ENCODE measurements at regions not wholly inside any gene's neighbourhood (a gene's known extent, or its start where the extent isn't known, plus 50 kb on each side); places are given as distances from the start of the nearest gene placed in this dataset.

DNA sequence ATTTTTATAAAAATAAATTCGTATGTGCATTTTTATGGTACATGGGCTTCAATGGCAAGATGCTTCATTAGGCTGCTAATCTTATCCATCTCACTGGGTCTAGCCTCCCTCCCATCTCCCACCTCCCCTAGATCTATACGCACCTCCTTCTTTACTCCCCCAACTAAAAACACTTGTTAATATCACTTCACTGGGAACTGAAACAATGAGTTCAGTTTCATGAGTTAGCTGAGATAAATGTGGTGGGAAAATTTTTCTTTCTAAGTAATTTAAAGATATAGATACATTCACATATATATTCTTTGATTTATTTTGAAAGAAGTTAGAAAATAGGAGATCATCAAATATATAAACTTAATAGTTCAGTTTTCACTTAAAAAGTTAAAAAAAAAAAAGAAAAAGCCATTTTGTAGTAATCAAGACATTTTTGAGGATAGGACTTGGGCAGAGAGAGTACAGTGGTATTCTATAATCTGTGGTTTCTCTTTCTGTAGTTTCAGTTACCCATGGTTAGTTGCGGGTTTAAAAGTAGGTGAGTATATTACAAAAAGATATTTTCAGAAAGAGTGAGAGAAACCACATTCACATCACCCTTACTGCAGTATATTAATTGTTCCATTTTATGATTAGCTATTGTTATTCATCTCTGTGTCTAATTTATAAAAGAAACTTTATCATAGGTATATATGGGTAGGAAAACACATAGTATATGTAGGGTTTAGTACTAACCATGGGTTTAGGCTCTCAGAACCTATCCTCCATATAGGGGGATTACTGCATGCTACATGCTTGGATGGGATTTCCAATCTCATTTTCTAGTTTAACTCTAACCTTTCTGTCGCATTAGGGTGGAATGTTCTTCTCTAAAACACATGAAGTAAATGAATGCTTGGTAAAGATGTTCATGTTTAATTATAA is 316.0 kb upstream of the CBLB start:
- H3K27ac ChIP-seq (ENCODE audit: low read depth in 1 of 2, low read length in 2 of 2): no peak overlapping the region
- H3K4me1 ChIP-seq (ENCODE audit: control insufficient read depth in 4 of 4, insufficient read depth in 4 of 4, low read length in 3 of 4): no peaks in the 10 kb centered on the region
- H3K9ac ChIP-seq (ENCODE audit: low read depth in 1 of 2, low read length in 2 of 2): no peak overlapping the region
- no peaks in the 10 kb centered on the region for H3K9me3 ChIP-seq (ENCODE audit: control insufficient read depth in 4 of 4, low read length in 3 of 4)
- WGBS: 82% methylated on average over 4 of the region's 4 CpGs
- no peaks in the 10 kb centered on the region for H3K36me3 ChIP-seq (ENCODE audit: control insufficient read depth in 4 of 4, insufficient read depth in 3 of 4, low read depth in 1 of 4, low read length in 3 of 4)
- no peak for DNase-seq (ENCODE audit: low spot score)
- H3K4me3 ChIP-seq (ENCODE audit: low read depth in 1 of 3, low read length in 3 of 3): no peak overlapping the region
- no peak for TF ChIP-seq GABPA (IDR thresholded peaks at IDR 0.05 in 1 of 2, conservative IDR thresholded peaks at IDR 0.05 in 1 of 2)
- TF ChIP-seq, protein P1, sequence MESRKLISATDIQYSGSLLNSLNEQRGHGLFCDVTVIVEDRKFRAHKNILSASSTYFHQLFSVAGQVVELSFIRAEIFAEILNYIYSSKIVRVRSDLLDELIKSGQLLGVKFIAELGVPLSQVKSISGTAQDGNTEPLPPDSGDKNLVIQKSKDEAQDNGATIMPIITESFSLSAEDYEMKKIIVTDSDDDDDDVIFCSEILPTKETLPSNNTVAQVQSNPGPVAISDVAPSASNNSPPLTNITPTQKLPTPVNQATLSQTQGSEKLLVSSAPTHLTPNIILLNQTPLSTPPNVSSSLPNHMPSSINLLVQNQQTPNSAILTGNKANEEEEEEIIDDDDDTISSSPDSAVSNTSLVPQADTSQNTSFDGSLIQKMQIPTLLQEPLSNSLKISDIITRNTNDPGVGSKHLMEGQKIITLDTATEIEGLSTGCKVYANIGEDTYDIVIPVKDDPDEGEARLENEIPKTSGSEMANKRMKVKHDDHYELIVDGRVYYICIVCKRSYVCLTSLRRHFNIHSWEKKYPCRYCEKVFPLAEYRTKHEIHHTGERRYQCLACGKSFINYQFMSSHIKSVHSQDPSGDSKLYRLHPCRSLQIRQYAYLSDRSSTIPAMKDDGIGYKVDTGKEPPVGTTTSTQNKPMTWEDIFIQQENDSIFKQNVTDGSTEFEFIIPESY (IDR thresholded peaks at IDR 0.05): no peak
- no peaks in the 10 kb centered on the region for H3K27me3 ChIP-seq (ENCODE audit: control insufficient read depth in 4 of 4, insufficient read depth in 4 of 4, low read length in 3 of 4)

GRCh38 chr3:106185949-106186348 is 317.1 kb upstream of the CBLB start:
- H3K9me3 ChIP-seq (ENCODE audit: control insufficient read depth in 4 of 4, low read length in 3 of 4): no peaks in the 10 kb centered on the region
- DNase-seq (ENCODE audit: low spot score): no peak
- no peak overlapping the region for H3K4me3 ChIP-seq (ENCODE audit: low read depth in 1 of 3, low read length in 3 of 3)
- 74% methylated on average over 2 of the region's 2 CpGs for WGBS
- H3K27ac ChIP-seq (ENCODE audit: low read depth in 1 of 2, low read length in 2 of 2): no peak overlapping the region
- H3K9ac ChIP-seq (ENCODE audit: low read depth in 1 of 2, low read length in 2 of 2): no peak overlapping the region
- H3K36me3 ChIP-seq (ENCODE audit: control insufficient read depth in 4 of 4, insufficient read depth in 3 of 4, low read depth in 1 of 4, low read length in 3 of 4): no peaks in the 10 kb centered on the region
- no peaks in the 10 kb centered on the region for H3K27me3 ChIP-seq (ENCODE audit: control insufficient read depth in 4 of 4, insufficient read depth in 4 of 4, low read length in 3 of 4)
- H3K4me1 ChIP-seq (ENCODE audit: control insufficient read depth in 4 of 4, insufficient read depth in 4 of 4, low read length in 3 of 4): no peaks in the 10 kb centered on the region
- no peak for TF ChIP-seq FOXA2 (IDR thresholded peaks at IDR 0.05)

DNA sequence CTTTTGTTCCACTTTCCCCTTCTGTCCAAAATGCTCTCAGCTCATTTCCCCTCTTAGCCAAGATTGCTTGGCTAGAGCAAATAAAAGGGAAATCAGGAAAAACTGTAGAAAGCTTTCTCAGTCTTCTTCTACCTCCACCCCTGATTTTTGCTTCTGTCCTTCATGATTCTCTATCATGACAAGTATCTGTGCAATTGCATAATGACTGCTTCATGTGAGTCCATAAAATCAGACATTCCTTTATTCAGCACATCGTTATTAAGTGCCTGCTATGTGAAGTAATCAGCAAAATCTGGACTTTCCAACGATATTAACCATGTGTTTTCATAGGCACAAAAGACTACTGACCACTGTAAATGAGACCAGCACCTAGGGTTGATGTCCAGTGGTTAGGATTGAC is 321.5 kb upstream of the CBLB start:
- no peak overlapping the region for H3K9ac ChIP-seq (ENCODE audit: low read depth in 1 of 2, low read length in 2 of 2)
- H3K27me3 ChIP-seq (ENCODE audit: control insufficient read depth in 4 of 4, insufficient read depth in 4 of 4, low read length in 3 of 4): no peaks in the 10 kb centered on the region
- no peaks in the 10 kb centered on the region for H3K9me3 ChIP-seq (ENCODE audit: control insufficient read depth in 4 of 4, low read length in 3 of 4)
- H3K36me3 ChIP-seq (ENCODE audit: control insufficient read depth in 4 of 4, insufficient read depth in 3 of 4, low read depth in 1 of 4, low read length in 3 of 4): no peaks in the 10 kb centered on the region
- no peak overlapping the region for H3K27ac ChIP-seq (ENCODE audit: low read depth in 1 of 2, low read length in 2 of 2)
- no peaks in the 10 kb centered on the region for H3K4me1 ChIP-seq (ENCODE audit: control insufficient read depth in 4 of 4, insufficient read depth in 4 of 4, low read length in 3 of 4)
- WGBS: 68% methylated on average over 2 of the region's 2 CpGs
- DNase-seq (ENCODE audit: low spot score): no peak
- no peak overlapping the region for H3K4me3 ChIP-seq (ENCODE audit: low read depth in 1 of 3, low read length in 3 of 3)
- TF ChIP-seq TAF1 (conservative IDR thresholded peaks at IDR 0.05): no peak
- no peak for TF ChIP-seq YY1 (IDR thresholded peaks at IDR 0.05)
- TF ChIP-seq, protein P2, sequence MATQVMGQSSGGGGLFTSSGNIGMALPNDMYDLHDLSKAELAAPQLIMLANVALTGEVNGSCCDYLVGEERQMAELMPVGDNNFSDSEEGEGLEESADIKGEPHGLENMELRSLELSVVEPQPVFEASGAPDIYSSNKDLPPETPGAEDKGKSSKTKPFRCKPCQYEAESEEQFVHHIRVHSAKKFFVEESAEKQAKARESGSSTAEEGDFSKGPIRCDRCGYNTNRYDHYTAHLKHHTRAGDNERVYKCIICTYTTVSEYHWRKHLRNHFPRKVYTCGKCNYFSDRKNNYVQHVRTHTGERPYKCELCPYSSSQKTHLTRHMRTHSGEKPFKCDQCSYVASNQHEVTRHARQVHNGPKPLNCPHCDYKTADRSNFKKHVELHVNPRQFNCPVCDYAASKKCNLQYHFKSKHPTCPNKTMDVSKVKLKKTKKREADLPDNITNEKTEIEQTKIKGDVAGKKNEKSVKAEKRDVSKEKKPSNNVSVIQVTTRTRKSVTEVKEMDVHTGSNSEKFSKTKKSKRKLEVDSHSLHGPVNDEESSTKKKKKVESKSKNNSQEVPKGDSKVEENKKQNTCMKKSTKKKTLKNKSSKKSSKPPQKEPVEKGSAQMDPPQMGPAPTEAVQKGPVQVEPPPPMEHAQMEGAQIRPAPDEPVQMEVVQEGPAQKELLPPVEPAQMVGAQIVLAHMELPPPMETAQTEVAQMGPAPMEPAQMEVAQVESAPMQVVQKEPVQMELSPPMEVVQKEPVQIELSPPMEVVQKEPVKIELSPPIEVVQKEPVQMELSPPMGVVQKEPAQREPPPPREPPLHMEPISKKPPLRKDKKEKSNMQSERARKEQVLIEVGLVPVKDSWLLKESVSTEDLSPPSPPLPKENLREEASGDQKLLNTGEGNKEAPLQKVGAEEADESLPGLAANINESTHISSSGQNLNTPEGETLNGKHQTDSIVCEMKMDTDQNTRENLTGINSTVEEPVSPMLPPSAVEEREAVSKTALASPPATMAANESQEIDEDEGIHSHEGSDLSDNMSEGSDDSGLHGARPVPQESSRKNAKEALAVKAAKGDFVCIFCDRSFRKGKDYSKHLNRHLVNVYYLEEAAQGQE (IDR thresholded peaks at IDR 0.05): no peak
- no peak for TF ChIP-seq JUND (IDR thresholded peaks at IDR 0.05)
- TF ChIP-seq, protein P3, sequence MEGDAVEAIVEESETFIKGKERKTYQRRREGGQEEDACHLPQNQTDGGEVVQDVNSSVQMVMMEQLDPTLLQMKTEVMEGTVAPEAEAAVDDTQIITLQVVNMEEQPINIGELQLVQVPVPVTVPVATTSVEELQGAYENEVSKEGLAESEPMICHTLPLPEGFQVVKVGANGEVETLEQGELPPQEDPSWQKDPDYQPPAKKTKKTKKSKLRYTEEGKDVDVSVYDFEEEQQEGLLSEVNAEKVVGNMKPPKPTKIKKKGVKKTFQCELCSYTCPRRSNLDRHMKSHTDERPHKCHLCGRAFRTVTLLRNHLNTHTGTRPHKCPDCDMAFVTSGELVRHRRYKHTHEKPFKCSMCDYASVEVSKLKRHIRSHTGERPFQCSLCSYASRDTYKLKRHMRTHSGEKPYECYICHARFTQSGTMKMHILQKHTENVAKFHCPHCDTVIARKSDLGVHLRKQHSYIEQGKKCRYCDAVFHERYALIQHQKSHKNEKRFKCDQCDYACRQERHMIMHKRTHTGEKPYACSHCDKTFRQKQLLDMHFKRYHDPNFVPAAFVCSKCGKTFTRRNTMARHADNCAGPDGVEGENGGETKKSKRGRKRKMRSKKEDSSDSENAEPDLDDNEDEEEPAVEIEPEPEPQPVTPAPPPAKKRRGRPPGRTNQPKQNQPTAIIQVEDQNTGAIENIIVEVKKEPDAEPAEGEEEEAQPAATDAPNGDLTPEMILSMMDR (IDR thresholded peaks at IDR 0.05; ENCODE audit: low read depth, low read length, missing input control): no peak
- no peak for TF ChIP-seq MAX (IDR thresholded peaks at IDR 0.05)
- TF ChIP-seq, protein P1 (IDR thresholded peaks at IDR 0.05): no peak
- TF ChIP-seq FOXA1 (IDR thresholded peaks at IDR 0.05): no peak
- TF ChIP-seq, protein P4, sequence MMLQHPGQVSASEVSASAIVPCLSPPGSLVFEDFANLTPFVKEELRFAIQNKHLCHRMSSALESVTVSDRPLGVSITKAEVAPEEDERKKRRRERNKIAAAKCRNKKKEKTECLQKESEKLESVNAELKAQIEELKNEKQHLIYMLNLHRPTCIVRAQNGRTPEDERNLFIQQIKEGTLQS (IDR thresholded peaks at IDR 0.05): no peak
- no peak for TF ChIP-seq HNF4A (conservative IDR thresholded peaks at IDR 0.05)
- no peak for TF ChIP-seq EGR1 (IDR thresholded peaks at IDR 0.05; ENCODE audit: low read depth in 2 of 2)
- no peak for TF ChIP-seq RAD21 (IDR thresholded peaks at IDR 0.05)
- no peak for TF ChIP-seq FOXA2 (IDR thresholded peaks at IDR 0.05)
- no peak for TF ChIP-seq NR2F2 (IDR thresholded peaks at IDR 0.05)
- TF ChIP-seq HNF4G (IDR thresholded peaks at IDR 0.05): no peak
- no peak for TF ChIP-seq SP1 (IDR thresholded peaks at IDR 0.05)
- no peak for TF ChIP-seq GABPA (IDR thresholded peaks at IDR 0.05 in 1 of 2, conservative IDR thresholded peaks at IDR 0.05 in 1 of 2)
- no peak for TF ChIP-seq RXRA (IDR thresholded peaks at IDR 0.05)

All from liver (tissue), 8 donors.